HepG2 (cell line): ENCODE measurements at regions not wholly inside any gene's neighbourhood (a gene's known extent, or its start where the extent isn't known, plus 50 kb on each side); places are given as distances from the start of the nearest gene placed in this dataset.

ENCODE experiments used
- ATAC-seq: fragments of 200-7000 bp; cut with Tn5 transposase; 3 replicates; pipeline ENCODE4 v1.9.1; 2020; ENCODE audit warnings: mild to moderate bottlenecking, moderate library complexity
- BruUV-seq: library from RNA; stranded (reverse); fragments of 400-500 nt; replicated peaks from 2 replicates; lab custom pipeline; 2021; lab: Mats Ljungman, UMichigan
- CTCF ChIA-PET: fragments of 300-600 bp; formaldehyde crosslinking; extraction: SDS; loops from one replicate; lab custom pipeline; 2021; ENCODE audit warnings: low total read pairs, inconsistent platforms, low intra/inter-chr PET ratio; lab: Yijun Ruan, JAX
- POLR2A ChIA-PET: fragments of 350-600 bp; sonication (Branson Sonifier 250); formaldehyde crosslinking; loops from one replicate; lab custom pipeline; 2020; ENCODE audit warnings: antibody characterized with exemption, inconsistent platforms; lab: Yijun Ruan, JAX
- DNase-seq: peaks from one replicate; pipeline ENCODE4 v3.0.0-alpha.2; 2015; ENCODE audit warnings: low spot score
- FAIRE-seq: peaks from 3 replicates; lab custom pipeline; 2011; peaks lifted over from hg19 to GRCh38; lab: Jason Lieb, UNC
- H2AFZ ChIP-seq: one replicate; pipeline ENCODE4 v1.6.1; 2011; ENCODE audit warnings: low read length, inconsistent platforms
- H3K27ac ChIP-seq: fragments of 300-600 bp; 3 replicates; pipeline ENCODE4 v1.8.0; 2011; ENCODE audit warnings: mixed run types, mild to moderate bottlenecking, mixed read lengths, low read length, inconsistent platforms; ENCODE audit not compliant: insufficient read depth; ENCODE audit errors: extremely low read length
- H3K27me3 ChIP-seq, 2 experiments: fragments of 200-600 bp in 1 of 2; 2 replicates in 1 of 2; 3 replicates in 1 of 2; pipeline versions ENCODE4 v1.6.0 to v1.8.0; 2011; ENCODE audit warnings: low read length in 2 of 2, mild to moderate bottlenecking in 2 of 2, moderate library complexity in 2 of 2, inconsistent platforms in 1 of 2; ENCODE audit not compliant: insufficient read depth in 2 of 2, control insufficient read depth in 1 of 2
- H3K36me3 ChIP-seq, 2 experiments: fragments of 200-600 bp in 1 of 2; replicated peaks in 1 of 2; 2 replicates in 1 of 2; 3 replicates in 1 of 2; pipeline versions ENCODE4 v1.5.1 to v1.8.0; 2011; ENCODE audit warnings: low read length in 2 of 2, inconsistent platforms in 1 of 2; ENCODE audit not compliant: insufficient read depth in 2 of 2, control insufficient read depth in 1 of 2
- H3K4me1 ChIP-seq: 2 replicates; pipeline ENCODE4 v1.5.1; 2012; ENCODE audit warnings: low read length, inconsistent platforms; ENCODE audit not compliant: insufficient read depth
- H3K4me2 ChIP-seq: 2 replicates; pipeline ENCODE4 v1.6.0; 2011; ENCODE audit warnings: low read depth, low read length, inconsistent platforms
- H3K4me3 ChIP-seq, 3 experiments: fragments of 200-600 bp in 1 of 3; sonication (generic), shearing (Covaris generic) in 1 of 3; replicated peaks in 1 of 3; 2 replicates each; pipeline ENCODE4 v1.5.1; 2011 to 2016; ENCODE audit warnings: low read length in 3 of 3, inconsistent platforms in 2 of 3, low read depth in 2 of 3, mild to moderate bottlenecking in 2 of 3, control low read depth in 1 of 3, mixed read lengths in 1 of 3; ENCODE audit not compliant: insufficient read depth in 1 of 3
- H3K79me2 ChIP-seq: one replicate; pipeline ENCODE4 v1.6.1; 2011; ENCODE audit warnings: low read length, inconsistent platforms; ENCODE audit not compliant: insufficient read depth
- H3K9ac ChIP-seq: 2 replicates; pipeline ENCODE4 v1.6.0; 2011; ENCODE audit warnings: mild to moderate bottlenecking, low read depth, low read length, inconsistent platforms; ENCODE audit not compliant: insufficient read depth
- H3K9me3 ChIP-seq: 2 replicates; pipeline ENCODE4 v1.5.1; 2012; ENCODE audit warnings: mild to moderate bottlenecking, low read length
- H4K20me1 ChIP-seq: 2 replicates; pipeline ENCODE4 v1.6.0; 2011; ENCODE audit warnings: inconsistent platforms, mild to moderate bottlenecking, low read length, moderate library complexity; ENCODE audit not compliant: insufficient read depth
- LRRFIP1 ChIP-seq: sonication (generic); formaldehyde crosslinking; conservative IDR thresholded peaks from 2 replicates; pipeline ENCODE4 v1.4.0; 2020; ENCODE audit warnings: missing genetic modification reagents
- MYPOP ChIP-seq: sonication (generic); formaldehyde crosslinking; IDR thresholded peaks from 2 replicates; pipeline ENCODE4 v1.8.1; 2023; ENCODE audit warnings: mild to moderate bottlenecking, moderate library complexity, missing genetic modification reagents
- MZF1 ChIP-seq: sonication (generic); formaldehyde crosslinking; IDR thresholded peaks from 2 replicates; pipeline ENCODE4 v1.8.1; 2023; ENCODE audit warnings: mild to moderate bottlenecking, missing genetic modification reagents, borderline replicate concordance
- PATZ1 ChIP-seq: sonication (generic); formaldehyde crosslinking; IDR thresholded peaks from 2 replicates; pipeline ENCODE4 v1.4.0; 2020; ENCODE audit warnings: missing genetic modification reagents
- SALL2 ChIP-seq: sonication (generic); formaldehyde crosslinking; IDR thresholded peaks from 2 replicates; pipeline ENCODE4 v1.8.1; 2023; ENCODE audit warnings: mild to moderate bottlenecking, missing genetic modification reagents, inconsistent platforms
- ZBTB3 ChIP-seq: sonication (generic); formaldehyde crosslinking; IDR thresholded peaks from 2 replicates; pipeline ENCODE4 v1.4.0; 2020; ENCODE audit warnings: low read depth, mild to moderate bottlenecking, moderate library complexity, missing genetic modification reagents, borderline replicate concordance
- ZNF138 ChIP-seq: sonication (generic); formaldehyde crosslinking; IDR thresholded peaks from 2 replicates; pipeline ENCODE4 v1.5.0; 2020; ENCODE audit warnings: mild to moderate bottlenecking, low read depth, missing genetic modification reagents
- ZNF205 ChIP-seq: IDR thresholded peaks from 2 replicates; pipeline ENCODE4 v1.6.1; 2018; ENCODE audit warnings: missing biosample characterization, missing genetic modification reagents
- ZNF609 ChIP-seq: sonication (generic); formaldehyde crosslinking; IDR thresholded peaks from 2 replicates; pipeline ENCODE4 v1.4.0; 2020; ENCODE audit warnings: mild to moderate bottlenecking, missing genetic modification reagents, borderline replicate concordance
- ZNF672 ChIP-seq: sonication (generic); formaldehyde crosslinking; IDR thresholded peaks from 2 replicates; pipeline ENCODE4 v1.8.1; 2022; ENCODE audit warnings: missing genetic modification reagents
- ZZZ3 ChIP-seq: sonication (generic); formaldehyde crosslinking; IDR thresholded peaks from 2 replicates; pipeline ENCODE4 v1.4.0; 2020; ENCODE audit warnings: missing genetic modification reagents, mild to moderate bottlenecking, borderline replicate concordance
- WGBS: methylation state at CpG from one replicate; pipeline ENCODE4 v1.1.6; 2017; ENCODE audit warnings: low lambda C conversion rate; 5-methylcytosine and 5-hydroxymethylcytosine counted together
- in situ Hi-C: cut with HindIII; loops from 2 replicates; pipeline ENCODE4 v1.10.0; 2017; ENCODE audit warnings: low pct_unique_long_range_greater_than_20kb; ENCODE audit not compliant: extremely low pct_ligation_motif_present
- intact Hi-C: fragments of 100-400 bp; cut with micrococcal nuclease; formaldehyde crosslinking; loops from one replicate; pipeline ENCODE4 v1.10.0; 2022; ENCODE audit not compliant: unreplicated experiment
- TF ChIP-seq, protein P1 (sequence below): sonication (generic); formaldehyde crosslinking; IDR thresholded peaks from 2 replicates; pipeline ENCODE4 v1.5.0; 2020; ENCODE audit warnings: mild to moderate bottlenecking, missing genetic modification reagents

GRCh38 chr2:155839991-155840390, 492.5 kb downstream of the NR4A2 start:
- Histone ChIP-seq H3K9me3 (no peaks in the 10 kb centered on the region), H4K20me1 (no peaks in the 10 kb centered on the region), H3K36me3 (no peaks in the 10 kb centered on the region), H3K79me2 (no peaks in the 10 kb centered on the region), H2AFZ (no peak overlapping the region), H3K4me3 (no peak overlapping the region), H3K27me3 (no peaks in the 10 kb centered on the region), H3K4me1 (no peaks in the 10 kb centered on the region), H3K27ac (no peak overlapping the region), H3K9ac (no peak overlapping the region), H3K4me2 (no peak overlapping the region)
- FAIRE-seq (no peak), DNase-seq (no peak), ATAC-seq (no peak)
- WGBS, result 4% methylated on average over 2 of the region's 2 CpGs
- ChIA-PET CTCF (no interaction called here), POLR2A (no interaction called here)
- in situ Hi-C loops, result no loop called here
- no TSS peak for BruUV-seq
- intact Hi-C loops, result no loop called here
- TF ChIP-seq, protein P1, sequence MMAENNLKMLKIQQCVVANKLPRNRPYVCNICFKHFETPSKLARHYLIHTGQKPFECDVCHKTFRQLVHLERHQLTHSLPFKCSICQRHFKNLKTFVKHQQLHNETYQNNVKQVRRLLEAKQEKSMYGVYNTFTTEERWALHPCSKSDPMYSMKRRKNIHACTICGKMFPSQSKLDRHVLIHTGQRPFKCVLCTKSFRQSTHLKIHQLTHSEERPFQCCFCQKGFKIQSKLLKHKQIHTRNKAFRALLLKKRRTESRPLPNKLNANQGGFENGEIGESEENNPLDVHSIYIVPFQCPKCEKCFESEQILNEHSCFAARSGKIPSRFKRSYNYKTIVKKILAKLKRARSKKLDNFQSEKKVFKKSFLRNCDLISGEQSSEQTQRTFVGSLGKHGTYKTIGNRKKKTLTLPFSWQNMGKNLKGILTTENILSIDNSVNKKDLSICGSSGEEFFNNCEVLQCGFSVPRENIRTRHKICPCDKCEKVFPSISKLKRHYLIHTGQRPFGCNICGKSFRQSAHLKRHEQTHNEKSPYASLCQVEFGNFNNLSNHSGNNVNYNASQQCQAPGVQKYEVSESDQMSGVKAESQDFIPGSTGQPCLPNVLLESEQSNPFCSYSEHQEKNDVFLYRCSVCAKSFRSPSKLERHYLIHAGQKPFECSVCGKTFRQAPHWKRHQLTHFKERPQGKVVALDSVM (CRISPR knock-in tag), result no peak
- TF ChIP-seq PATZ1 (CRISPR knock-in tag) (no peak), MYPOP (CRISPR knock-in tag) (no peak), MZF1 (no peak), LRRFIP1 (CRISPR knock-in tag) (no peak), ZNF205 (CRISPR knock-in tag) (no peak), ZNF138 (no peak), ZZZ3 (CRISPR knock-in tag) (no peak), ZNF609 (no peak), ZNF672 (CRISPR knock-in tag) (no peak), ZBTB3 (CRISPR knock-in tag) (no peak), SALL2 (CRISPR knock-in tag) (no peak)
